Stimulated activated CD8-positive, alpha-beta memory T cell treated with anti-CD3 and anti-CD28 coated beads, Interleukin-2, amount 100 ng/mL, for 48 hours (primary cell): ENCODE measurements at regions not wholly inside any gene's neighbourhood (a gene's known extent, or its start where the extent isn't known, plus 50 kb on each side); places are given as distances from the start of the nearest gene placed in this dataset.

ENCODE experiments used
- DNase-seq, 2 donors: peaks; one replicate each; pipeline ENCODE4 v3.0.0-alpha.2; 2020; ENCODE audit warnings: low read depth in 2 of 2

DNA sequence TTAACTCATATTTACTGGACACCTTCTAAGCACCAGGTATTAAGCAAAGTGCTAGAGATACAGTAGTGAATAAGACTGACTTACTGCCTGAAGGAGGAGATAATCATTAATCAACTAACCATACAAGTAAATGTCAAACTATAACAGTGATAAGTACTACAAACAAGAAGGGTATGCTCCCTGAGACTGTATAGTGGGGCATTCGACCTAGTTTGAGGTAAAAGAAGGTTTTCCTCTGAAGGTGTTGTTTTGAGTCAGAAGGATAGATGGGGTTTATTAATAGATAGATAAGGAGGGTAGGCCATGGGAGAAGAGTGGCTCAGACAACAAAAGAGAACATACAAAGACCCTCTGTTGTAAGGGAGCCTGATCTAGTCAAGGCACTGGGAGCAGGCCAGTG is 105.4 kb downstream of the DDIT4L start:
- DNase-seq = no peak

DNA sequence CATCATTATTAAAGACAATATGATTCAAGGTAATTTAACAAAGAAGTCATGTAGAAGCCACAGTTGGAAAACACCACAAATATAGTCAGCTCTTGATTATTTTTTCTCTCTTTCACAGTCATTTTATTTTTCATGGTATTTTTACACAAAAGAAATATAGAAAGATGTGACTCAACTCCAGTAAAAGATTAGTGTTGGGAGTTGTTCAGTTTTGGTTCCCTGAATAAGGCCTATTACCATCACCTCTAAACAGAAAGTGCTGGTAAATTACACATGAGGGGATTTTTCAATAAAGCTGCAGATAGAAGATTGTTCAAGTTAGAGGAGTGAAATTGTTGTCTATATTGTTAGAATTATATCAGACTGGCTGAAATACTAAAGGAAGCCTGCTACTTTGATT is 107.0 kb downstream of the DDIT4L start:
- DNase-seq = no peak

DNA sequence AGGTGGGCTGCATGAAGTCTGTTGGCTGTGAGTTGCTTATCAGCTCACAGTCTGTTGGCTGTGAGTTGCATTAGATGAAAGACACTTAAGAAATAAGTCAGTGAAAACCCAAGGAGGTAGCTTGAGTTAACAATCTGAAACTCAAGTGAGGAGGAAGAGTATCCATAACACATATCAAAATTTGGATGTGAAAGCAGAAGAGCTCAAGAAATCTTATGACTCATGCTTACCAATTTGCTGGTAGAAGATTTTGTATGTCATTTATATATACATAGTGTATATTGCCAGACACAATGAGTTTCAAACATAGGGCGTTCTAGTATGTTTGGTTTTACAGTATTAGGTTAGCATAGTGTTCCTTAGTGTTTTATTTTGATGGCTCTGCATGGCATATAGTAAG is 107.4 kb downstream of the DDIT4L start:
- no peak for DNase-seq

DNA sequence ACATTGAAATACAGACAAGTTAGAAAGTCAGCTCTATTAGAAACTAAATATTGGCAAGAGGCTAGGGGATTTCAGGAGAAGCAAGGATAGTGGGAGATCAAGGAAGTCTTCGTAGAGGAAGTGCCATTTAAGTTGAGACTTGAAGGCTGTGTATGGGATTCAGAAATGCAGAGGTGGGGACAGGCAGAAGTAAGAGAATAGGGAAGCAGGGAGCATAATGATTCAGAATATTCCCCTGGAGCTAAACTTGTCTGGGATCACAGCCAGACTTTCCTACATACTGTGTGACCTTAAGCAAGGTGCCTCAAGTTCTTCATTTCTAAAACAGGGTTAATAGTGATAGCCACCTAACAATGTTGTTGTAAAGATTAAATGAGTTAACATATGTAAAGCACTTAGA is 108.8 kb downstream of the DDIT4L start:
- DNase-seq = no peak

DNA sequence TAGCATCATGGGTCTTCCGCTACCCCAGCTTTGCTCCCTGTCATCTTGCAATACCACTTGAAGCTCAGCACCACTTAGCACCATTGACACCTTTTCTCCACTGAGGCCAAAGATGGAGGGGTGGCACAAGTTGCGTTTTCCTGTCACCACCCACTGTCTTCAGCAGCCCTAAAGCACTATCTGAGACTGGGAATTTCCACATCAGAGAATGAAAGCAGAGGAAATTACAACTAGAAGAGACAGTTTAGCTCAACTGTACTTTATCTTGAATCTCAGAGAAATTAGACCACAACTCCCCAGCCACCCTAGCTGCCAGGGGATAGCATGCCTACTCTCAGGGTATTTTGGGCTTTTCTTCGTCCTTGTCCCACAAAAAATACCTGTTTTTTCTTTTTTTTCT is 111.0 kb downstream of the DDIT4L start:
- no peak for DNase-seq

DNA sequence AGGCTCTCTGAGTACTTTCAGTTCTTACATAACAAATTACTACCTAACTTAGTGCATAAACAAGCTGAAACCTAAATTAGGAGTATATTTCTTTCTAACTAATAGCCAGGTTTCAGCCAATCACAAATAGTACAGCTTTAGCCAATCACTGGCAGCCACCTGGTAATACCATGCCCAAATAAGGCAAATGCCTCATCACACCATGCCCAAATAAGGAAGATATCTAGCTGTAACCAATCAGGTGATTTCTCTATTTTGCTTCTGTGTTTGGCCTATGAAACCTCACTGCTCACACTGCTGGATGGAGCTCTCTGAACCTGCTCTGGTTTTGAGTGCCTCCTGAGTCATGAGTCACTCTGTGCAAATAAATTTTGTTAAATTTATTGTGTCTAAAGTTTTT is 113.5 kb downstream of the DDIT4L start:
- DNase-seq = no peak

DNA sequence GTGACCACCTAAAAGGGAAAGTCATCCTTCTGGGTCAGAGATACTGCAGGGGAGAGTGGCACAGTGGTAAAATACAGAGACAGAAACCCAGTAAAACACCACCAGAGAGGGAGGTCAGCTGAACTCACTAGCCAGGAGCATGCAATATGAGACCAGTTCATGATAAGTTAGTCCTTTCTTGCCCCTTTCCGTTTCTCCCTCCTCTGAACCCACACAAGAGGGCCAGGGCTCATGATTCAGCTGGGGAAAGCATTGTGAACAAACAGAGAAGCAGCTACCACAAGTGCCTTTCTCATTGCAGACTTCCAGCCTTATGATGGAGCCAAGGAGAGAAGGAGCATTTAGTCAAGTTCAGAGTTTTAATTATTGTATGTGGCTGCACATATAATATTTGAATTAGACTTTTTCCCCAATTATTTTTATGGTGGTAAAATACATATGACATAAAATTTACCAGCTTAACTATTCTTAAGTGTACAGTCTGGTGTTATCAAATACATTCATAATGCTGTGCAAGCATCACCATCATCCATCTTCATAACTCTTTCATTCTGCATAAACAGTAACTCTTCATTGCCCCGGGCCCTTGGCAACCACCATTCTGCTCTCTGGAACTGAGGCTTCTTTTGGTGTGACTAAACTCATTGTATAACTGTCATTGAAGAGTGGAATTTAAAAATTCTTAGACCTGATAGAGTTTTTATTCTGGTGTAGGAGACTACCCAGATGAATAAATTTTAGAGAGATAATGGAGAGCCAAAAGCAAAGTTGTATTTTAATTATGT is 114.6 kb downstream of the DDIT4L start:
- DNase-seq = no peak

DNA sequence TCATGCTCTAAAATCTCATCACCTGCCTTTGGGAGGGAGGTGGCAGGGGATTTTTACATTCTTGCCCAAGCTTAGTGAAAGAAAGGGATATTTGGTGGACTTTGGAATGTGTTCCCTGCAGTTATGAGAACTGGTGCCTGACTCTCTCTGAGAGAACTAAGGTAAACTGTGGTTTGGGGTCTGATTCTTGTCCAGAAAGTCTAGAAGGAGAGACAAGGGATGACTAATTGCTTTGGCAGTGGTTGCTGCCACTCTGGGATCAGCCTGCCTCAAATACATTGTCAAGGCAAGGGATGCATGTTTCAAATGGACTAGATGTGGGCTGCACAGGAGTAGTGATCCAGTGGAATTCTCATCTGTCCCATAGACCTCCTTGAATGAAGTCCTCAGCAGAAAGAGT is 115.2 kb downstream of the DDIT4L start:
- no peak for DNase-seq

DNA sequence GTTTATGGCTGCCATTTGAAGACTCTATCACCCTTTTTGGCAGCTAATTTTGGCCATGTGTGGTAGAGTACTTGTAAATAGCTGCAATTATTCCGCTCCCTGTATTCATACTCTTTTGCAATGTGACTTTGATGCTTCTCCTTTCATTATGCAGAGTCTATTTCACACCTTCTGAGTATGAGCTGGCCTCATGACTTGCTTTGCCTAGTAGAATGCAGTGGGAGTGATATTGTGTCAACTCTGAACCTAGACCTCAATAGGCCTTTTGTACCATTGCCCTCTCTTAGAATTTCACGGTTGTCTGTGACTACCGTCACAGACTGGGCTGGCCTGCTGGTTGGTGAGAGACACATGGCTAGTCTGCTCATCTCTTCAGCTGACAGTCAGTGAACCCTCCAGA is 118.8 kb downstream of the DDIT4L start:
- no peak for DNase-seq

DNA sequence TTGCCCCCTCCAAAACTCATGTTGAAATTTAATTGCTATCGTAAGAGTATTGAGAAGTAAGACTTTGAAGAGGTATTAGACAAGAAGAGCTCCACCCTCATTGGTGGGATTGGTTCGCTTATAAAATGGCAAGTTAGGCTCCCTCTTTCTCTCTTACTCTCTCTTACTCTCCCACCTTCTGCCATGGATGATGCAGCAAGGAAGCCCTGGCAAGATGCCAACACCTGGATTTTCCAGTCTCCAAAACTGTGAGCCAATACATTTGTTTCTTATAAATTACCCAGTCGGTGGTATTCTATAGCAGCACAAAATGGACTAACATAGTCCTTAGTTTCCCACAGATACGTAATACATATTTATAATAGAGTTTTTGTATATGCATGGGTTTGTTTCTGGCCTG is 119.4 kb downstream of the DDIT4L start:
- DNase-seq = no peak

DNA sequence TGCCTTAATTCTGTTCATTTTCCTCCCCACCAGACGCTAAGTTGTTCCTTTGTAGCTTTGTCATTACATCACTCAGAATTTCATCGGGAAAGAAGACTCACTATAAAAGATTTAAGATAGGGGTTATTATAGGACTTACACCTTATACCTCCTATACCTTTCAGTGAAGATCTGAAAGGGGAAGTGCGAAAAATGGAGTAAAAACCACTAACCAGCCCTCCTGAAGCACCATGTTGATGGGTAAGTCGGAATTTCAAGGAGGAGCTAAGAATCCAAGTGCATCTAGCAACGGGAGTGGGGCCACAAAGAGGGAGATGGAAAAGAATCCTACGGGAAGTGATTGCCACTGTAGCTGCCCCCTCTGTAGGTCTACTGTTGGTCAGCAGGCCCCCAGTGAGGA is 119.1 kb upstream of the H2AZ1 start:
- no peak for DNase-seq

DNA sequence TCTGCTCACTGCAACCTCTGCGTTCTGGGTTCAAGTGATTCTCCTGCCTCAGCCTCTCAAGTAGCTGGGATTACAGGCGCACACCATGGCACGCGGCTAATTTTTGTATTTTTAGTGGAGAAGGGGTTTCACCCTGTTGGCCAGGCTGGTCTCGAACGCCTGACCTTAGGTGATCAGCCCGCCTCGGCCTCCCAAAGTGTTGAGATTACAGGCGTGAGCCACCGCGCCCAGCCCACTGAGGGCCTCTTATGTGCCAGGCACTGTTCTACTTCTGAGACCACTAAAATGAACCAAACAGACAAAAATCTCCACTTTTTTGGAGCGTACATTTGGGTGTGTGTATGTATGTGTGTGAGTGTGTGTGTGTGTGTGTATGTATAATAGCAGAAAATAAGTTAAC is 117.2 kb upstream of the H2AZ1 start:
- DNase-seq = no peak

DNA sequence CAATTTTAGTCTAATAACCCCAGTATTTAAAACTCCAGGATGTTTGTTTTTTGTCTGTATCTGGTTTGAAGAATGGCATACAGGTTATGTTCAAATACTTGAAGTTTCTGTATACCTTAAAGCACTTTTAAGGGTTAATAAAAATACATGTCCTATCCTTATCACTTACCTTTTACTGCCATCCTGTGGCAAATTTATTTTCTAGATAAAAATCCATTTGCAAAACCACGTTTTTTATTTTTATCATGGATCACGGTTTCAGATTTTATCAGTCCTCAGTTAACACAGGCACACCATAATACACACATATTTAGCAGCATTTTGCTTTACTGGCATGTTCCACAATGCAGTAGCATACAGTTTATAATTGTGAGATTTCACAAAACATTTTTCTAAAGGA is 113.3 kb upstream of the H2AZ1 start:
- DNase-seq = no peak

DNA sequence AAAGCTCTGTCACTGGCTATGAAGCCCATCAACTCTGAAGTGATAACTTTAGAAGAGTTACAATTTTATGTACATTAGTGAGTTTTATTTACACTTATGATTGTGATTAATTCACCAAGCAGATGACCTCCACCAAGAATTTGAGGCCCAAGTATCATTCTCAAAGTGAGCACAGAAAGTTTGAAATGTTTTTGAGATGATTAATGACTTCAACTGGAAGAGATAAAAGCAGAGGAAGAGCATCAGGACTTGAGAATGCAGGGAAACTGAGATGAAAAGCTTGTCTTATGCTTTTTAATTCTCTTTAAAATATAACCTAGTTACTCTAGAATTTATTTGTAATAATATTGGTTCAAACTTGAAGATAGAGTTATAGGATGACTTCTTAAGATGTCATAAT is 112.8 kb upstream of the H2AZ1 start:
- DNase-seq = no peak

DNA sequence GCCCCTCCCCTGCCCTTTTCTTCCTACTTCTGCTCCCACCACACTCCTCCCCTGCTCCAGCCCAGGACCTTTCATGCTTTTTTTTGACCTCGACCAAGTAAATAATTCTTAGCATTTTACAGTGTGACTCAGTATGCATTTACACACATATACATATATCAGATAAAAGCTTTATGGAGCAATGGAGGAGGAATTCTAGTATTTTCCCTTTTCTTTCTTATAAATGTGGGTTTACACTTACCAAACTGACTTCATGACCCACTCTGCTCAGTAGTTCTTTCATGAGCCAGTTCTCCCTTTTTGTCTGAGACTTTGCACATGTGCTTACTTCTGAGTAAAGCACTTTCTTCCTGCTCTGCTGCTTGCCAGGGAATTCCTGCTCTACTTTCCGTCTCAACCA is 111.8 kb upstream of the H2AZ1 start:
- no peak for DNase-seq

DNA sequence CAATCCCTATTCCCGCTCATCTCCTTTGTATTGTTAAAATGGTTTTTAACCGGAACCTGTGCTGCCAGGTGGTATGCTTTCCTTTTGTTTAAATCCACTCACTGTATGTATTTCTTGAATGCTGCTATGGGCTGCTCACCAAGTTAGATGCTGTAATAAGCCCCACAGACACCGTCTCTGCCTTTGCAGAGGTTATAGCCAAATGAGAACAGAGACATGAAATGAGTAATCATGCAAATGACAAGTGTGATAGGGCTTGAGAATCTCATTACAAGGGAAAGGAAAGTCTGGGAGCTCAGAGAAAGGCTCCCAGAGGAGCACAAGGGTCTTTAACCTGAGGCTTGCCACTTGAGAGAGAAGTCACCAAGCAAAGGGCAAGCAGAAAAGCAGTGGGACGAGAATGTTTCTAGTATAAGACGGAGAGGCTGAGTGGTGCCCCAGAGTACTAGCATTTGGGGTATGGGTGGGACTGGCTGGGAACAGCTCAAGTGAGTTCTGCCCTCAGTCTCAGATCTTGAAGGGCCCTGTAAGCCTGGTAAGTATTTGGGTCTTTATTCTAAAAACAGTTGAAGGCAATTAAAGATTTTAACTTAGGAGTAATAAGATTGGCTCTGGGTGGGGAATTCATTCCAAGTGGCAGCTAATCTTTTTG is 110.8 kb upstream of the H2AZ1 start:
- no peak for DNase-seq

DNA sequence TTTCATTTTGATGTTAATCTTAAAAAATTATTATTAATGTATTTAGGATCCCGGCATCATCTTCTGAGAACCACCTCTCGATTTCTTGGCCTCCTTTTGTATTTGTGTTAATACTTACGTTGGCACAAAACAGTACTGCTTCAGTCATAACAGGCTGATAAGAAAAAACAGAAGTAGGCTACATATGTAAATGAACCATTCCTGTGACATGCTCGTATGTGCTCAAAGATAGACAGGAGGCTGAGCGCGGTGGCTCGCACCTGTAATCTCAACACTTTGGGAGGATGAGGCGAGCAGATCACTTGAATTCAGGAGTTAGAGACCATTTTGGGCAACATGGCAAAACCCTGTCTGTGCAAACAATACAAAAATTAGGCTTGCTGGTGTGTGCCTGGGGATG is 109.4 kb upstream of the H2AZ1 start:
- DNase-seq = no peak

DNA sequence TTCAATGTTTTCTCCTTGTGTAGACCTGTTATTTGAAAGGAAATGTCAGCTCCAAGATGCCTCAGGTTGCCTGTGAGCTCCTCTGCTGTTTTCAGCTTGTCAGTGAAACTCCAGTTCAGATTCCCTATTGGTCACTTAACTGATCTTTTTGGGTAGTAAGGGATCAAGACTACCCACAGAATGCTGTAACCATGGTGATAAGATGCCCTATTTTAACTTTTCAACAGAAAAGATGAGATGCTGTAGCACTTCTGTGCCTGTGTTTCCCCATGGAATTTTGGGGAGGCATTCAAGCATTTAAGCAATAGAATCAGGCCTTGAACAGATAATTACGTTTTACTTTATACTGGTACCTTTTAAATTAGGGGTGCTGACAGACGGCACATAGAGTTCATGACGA is 106.6 kb upstream of the H2AZ1 start:
- DNase-seq = no peak

DNA sequence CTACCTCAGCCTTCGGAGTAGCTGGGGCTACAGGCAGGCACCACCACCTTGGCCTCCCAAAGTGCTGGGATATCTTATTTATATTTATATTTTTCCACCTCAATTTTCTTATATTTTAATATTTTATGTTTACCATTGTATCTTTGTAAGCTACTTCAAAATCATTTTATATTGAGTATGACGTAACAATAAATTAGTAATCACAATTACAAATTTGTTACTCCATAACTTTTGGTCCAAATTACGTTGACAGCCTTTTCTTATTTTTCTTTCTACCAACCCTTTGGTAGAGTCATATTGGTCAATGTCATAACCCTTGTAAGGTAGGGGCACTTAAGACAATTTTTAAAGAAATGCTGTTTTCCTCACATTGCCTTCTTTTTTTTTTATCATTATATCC is 104.0 kb upstream of the H2AZ1 start:
- DNase-seq = no peak

DNA sequence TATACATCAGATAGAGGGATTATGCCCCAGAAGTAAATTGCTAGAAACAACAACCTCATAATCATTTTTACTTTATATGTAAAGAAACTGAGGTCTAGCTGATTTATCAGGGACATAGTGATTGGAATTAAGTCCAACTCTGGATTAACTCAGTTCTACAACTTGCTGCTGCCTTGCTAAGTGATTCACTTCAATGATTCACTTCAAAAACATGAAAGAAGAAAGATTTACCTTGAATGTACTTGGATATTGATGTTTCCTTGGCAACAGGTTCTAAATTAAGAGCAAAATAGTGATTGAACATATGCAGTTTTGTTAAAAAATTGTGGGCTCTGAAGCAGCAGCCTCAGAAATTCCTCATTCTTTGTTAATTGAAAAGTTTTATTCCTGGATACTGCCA is 99.8 kb upstream of the H2AZ1 start:
- no peak for DNase-seq

DNA sequence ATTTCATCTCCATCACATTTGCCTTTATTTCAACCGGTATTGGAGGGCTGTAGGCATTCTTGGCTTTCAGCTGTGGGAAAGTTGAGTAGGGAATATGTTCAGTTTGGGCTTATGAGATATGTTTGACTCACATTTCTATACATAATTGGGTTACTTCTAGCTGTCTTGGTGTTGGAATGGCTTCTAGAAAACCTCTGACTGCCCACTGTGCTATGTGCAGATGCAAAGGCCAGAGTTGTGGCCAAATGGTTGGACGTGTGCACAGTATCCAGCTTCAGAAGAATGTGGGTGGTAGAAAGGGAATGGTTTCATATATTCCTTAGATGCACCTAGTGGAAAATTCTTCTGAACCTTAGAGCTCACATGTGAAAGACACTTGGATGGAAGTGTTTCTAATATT is 92.6 kb upstream of the H2AZ1 start:
- no peak for DNase-seq

DNA sequence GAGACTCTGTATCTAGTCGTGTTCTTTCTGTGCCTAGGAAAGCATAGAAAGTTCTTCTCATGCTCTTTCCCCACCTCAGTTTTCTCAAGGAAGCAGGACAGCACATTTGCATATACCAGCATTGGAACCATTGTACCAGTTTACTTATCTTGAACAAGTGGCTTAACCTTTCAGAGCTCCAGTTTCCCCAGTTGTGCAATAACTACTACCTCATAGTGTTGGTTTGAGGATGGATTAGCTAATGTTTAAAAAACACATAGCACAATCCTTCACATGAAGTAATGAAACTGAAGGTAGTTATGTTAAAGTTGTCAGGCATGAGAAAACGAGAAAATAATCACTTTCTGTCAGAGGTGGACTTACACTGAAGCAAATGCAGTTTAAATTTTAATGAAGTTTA is 92.2 kb upstream of the H2AZ1 start:
- no peak for DNase-seq

DNA sequence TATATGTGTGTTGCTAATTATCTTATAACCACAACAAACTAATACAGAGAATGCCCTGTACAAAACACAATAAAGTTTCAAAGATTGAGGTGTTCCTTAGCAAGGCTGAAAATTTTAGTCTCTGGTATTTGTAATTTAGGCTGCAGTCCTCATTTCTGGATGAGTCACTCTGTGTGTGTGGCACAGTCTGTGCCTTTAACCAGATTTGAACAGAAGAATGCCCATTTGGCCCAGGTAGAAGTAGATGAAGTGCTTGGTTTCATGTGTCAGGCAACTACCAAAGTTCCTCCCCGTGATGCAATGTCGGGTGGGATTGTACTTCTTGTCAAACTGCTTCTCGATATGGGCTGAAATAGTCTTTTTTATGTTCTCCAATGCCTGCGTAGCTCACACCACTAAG is 91.6 kb upstream of the H2AZ1 start:
- DNase-seq = no peak
